ENCODE measurements at regions not wholly inside any gene's neighbourhood (a gene's known extent, or its start where the extent isn't known, plus 50 kb on each side); places are given as distances from the start of the nearest gene placed in this dataset.
A peak's percentile ranks its signal among the peaks of the same experiment; 100 is the strongest.

GRCh38 chr20:39633689-39634088 lies 671.5 kb downstream of the DHX35 start:
- H3K4me1 ChIP-seq (ENCODE audit: low read depth), result no peaks in the 10 kb centered on the region
- ATAC-seq (no peak), DNase-seq (no peak)
- TF ChIP-seq CTCF (IDR thresholded peaks at IDR 0.05), result no peak
- no peak overlapping the region for H3K4me3 ChIP-seq
- H3K9me3 ChIP-seq, result no peaks in the 10 kb centered on the region
- no peaks in the 10 kb centered on the region for H3K36me3 ChIP-seq (ENCODE audit: low read depth)
- intact Hi-C loops (cut with DNase I, micrococcal nuclease), result no loop called here

DNA sequence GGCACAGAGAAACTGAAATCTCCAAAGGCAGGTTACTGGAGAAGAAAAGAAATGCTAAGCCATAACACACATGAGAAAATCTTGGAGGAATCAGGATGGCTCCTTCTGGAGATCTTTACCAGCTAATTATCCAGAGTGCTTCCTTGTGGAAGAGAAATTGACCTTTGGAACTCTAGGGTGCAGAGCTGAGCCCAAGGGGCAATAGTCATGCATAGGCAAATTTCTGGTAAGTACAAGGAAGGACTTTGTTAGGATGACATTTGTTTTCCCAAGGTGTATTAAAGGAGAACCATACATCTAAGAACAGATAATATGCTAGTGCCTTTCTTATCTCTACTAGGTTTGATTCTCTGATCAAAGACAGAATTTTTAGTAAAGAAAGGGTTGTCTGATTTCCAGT lies 670.6 kb downstream of the DHX35 start:
- DNase-seq, result no peak
- no peaks in the 10 kb centered on the region for H3K36me3 ChIP-seq (ENCODE audit: low read depth)
- intact Hi-C loops (cut with DNase I, micrococcal nuclease), result no loop called here
- no peak for TF ChIP-seq CTCF (IDR thresholded peaks at IDR 0.05)
- no peaks in the 10 kb centered on the region for H3K4me1 ChIP-seq (ENCODE audit: low read depth)
- H3K4me3 ChIP-seq, result no peak overlapping the region
- H3K9me3 ChIP-seq, result no peaks in the 10 kb centered on the region
- ATAC-seq, result peak; percentile 60

- no peak for TF ChIP-seq CTCF (IDR thresholded peaks at IDR 0.05)
- DNase-seq, result no peak
- H3K4me1 ChIP-seq (ENCODE audit: low read depth), result no peaks in the 10 kb centered on the region
- no peak overlapping the region for H3K4me3 ChIP-seq
- H3K36me3 ChIP-seq (ENCODE audit: low read depth), result no peaks in the 10 kb centered on the region
- no peak for ATAC-seq
- no peaks in the 10 kb centered on the region for H3K9me3 ChIP-seq
- intact Hi-C loops (cut with DNase I, micrococcal nuclease), result no loop called here
Observed at GRCh38 chr20:39632176-39632575, 670.0 kb downstream of the DHX35 start.

- Histone ChIP-seq H3K4me1 (ENCODE audit: low read depth) (no peaks in the 10 kb centered on the region), H3K4me3 (no peak overlapping the region), H3K36me3 (ENCODE audit: low read depth) (no peaks in the 10 kb centered on the region), H3K9me3 (no peaks in the 10 kb centered on the region)
- DNase-seq, result no peak
- intact Hi-C loops (cut with DNase I, micrococcal nuclease), result no loop called here
- TF ChIP-seq CTCF (IDR thresholded peaks at IDR 0.05), result no peak
- no peak for ATAC-seq
Observed at GRCh38 chr20:39631557-39631956, 669.4 kb downstream of the DHX35 start.

- Histone ChIP-seq H3K9me3 (no peaks in the 10 kb centered on the region), H3K4me1 (ENCODE audit: low read depth) (no peaks in the 10 kb centered on the region), H3K36me3 (ENCODE audit: low read depth) (no peaks in the 10 kb centered on the region), H3K4me3 (no peak overlapping the region)
- DNase-seq (no peak), ATAC-seq (no peak)
- intact Hi-C loops (cut with DNase I, micrococcal nuclease), result no loop called here
- no peak for TF ChIP-seq CTCF (IDR thresholded peaks at IDR 0.05)
Observed at GRCh38 chr20:39630215-39630908, 668.2 kb downstream of the DHX35 start.

DNA sequence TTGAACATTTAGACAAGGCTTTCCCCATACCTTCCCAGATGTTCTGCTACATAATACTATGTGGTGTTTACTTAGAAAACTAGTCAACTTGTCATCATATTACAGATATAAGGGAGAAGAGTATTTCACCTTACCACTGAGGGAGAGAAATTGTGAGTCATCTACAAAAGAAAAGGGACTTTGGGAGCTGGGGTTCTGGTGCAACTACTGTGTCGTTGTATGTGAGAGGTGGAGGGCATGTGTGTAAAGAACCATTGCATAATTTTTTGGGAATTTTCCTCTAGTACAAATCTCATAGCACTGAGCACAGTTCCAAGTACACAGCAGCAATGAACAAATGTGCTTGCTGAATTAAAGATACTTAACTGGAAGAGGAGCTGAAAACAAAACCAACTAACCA lies 665.6 kb downstream of the DHX35 start:
- TF ChIP-seq CTCF (IDR thresholded peaks at IDR 0.05), result no peak
- H3K36me3 ChIP-seq (ENCODE audit: low read depth), result no peaks in the 10 kb centered on the region
- H3K4me3 ChIP-seq, result no peak overlapping the region
- no peaks in the 10 kb centered on the region for H3K9me3 ChIP-seq
- DNase-seq (no peak), ATAC-seq (no peak)
- intact Hi-C loops (cut with DNase I, micrococcal nuclease), result no loop called here
- no peaks in the 10 kb centered on the region for H3K4me1 ChIP-seq (ENCODE audit: low read depth)
